Cardiac muscle cell (in vitro differentiated cells and primary cell): ENCODE measurements at regions not wholly inside any gene's neighbourhood (a gene's known extent, or its start where the extent isn't known, plus 50 kb on each side); places are given as distances from the start of the nearest gene placed in this dataset.

ENCODE experiments used
- DNase-seq, 2 donors: peaks; one replicate each; pipeline versions ENCODE4 v3.0.0 to v3.0.0-alpha.2; 2010 to 2017; ENCODE audit warnings: low read depth in 1 of 2, low spot score in 1 of 2
- H3K27ac ChIP-seq: fragments of 200-600 bp; sonication (generic); 2 replicates; pipeline ENCODE4 v1.5.1; 2016
- H3K27me3 ChIP-seq: fragments of 200-600 bp; sonication (generic); 2 replicates; pipeline ENCODE4 v1.6.0; 2016; ENCODE audit warnings: control low read depth
- H3K36me3 ChIP-seq: fragments of 200-600 bp; sonication (generic); 2 replicates; pipeline ENCODE4 v1.5.1; 2016; ENCODE audit warnings: control low read depth
- H3K4me1 ChIP-seq: fragments of 200-600 bp; sonication (generic); 2 replicates; pipeline ENCODE4 v1.8.1; 2017; ENCODE audit warnings: low read depth, mild to moderate bottlenecking, mixed run types
- H3K4me3 ChIP-seq: fragments of 200-600 bp; sonication (generic); 2 replicates; pipeline ENCODE4 v1.5.1; 2016; ENCODE audit warnings: mild to moderate bottlenecking
- H3K9me3 ChIP-seq: fragments of 200-600 bp; sonication (generic); 2 replicates; pipeline ENCODE4 v1.5.1; 2017; ENCODE audit warnings: low read depth, mild to moderate bottlenecking, control low read depth
- CTCF ChIP-seq: IDR thresholded peaks from 2 replicates; pipeline ENCODE4 v1.5.1; 2012; ENCODE audit warnings: low read depth, mild to moderate bottlenecking, low read length

- no peak overlapping the region for H3K27ac ChIP-seq
- H3K4me3 ChIP-seq = no peak overlapping the region
- H3K36me3 ChIP-seq = no peaks in the 10 kb centered on the region
- no peaks in the 10 kb centered on the region for H3K27me3 ChIP-seq
- no peak for DNase-seq
- no peaks in the 10 kb centered on the region for H3K4me1 ChIP-seq
- H3K9me3 ChIP-seq = no peaks in the 10 kb centered on the region
- TF ChIP-seq CTCF = no peak
These were observed 71.5 kb upstream of the PPP2R2D start for GRCh38 chr10:131829156-131829930.

DNA sequence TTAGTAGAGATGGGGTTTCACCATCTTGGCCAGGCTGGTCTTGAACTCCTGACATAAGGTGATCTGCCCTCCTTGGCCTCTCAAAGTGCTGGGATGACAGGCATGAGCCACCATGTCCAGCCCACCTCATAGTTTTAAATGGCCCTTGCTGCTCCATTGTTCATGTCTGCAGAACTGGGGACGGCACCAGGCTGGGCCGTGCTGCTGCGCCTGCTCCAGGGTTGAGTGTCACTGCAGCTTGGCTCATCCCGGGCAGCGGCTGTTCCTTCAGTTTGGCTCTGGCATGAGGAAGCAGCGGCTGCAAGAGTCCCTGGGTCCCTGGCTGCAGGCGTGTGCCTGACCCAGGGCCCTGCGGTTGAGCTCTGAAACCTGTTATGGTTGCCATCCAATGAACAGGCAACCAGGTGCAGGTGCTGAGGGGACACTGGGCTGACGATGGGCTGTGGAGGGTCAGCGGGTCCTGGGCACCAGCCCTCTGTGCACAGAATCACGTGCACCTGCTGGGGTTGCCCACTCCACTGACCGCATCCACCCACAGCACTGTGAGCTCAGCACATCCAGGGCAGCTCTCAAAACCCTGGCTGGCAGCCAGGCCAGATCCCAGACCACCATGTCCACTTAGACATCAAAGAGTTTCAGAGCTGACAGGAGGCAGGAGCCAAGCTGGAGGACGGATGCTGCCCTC lies 70.2 kb upstream of the PPP2R2D start:
- peak in 1 of 2 donors; percentile 67 for DNase-seq
- Histone ChIP-seq H3K9me3 (no peaks in the 10 kb centered on the region), H3K4me3 (no peak overlapping the region), H3K4me1 (no peaks in the 10 kb centered on the region), H3K27ac (no peak overlapping the region), H3K36me3 (no peaks in the 10 kb centered on the region), H3K27me3 (no peaks in the 10 kb centered on the region)
- no peak for TF ChIP-seq CTCF

GRCh38 chr10:131831561-131831960 lies 69.2 kb upstream of the PPP2R2D start:
- Histone ChIP-seq H3K27me3 (no peaks in the 10 kb centered on the region), H3K4me1 (no peaks in the 10 kb centered on the region), H3K4me3 (no peak overlapping the region), H3K9me3 (no peaks in the 10 kb centered on the region), H3K36me3 (no peaks in the 10 kb centered on the region), H3K27ac (no peak overlapping the region)
- no peak for DNase-seq
- no peak for TF ChIP-seq CTCF

DNA sequence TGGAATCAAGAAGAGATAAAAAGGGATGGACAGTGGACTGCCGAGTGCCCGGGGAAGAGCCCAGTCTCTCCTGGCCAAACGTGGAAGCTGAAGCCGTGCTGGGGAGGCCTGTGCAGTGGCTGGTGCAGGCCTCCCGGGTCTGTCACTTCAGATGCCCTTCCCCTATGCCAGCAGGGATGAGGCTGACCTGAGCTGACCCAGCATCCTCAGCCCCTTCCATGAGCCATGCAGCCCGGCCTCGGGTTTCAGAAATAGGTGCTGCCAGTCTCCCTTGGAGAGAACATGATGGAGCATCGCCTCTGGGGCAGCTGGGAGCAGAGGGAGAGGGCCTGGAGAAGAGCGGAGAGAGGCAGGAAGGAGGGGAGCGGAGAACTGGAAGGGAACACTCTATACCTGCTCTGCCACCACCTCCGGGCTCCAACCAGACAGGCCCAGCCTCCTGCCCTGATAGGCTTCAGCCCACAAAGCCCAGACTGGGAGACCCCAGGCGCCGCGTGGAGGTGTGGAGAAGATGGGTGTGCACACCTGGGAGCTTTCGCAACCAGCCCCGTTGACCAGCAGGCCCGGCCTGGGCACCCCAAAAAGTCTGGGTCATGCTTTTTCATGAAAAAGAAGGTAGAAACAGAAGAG lies 68.6 kb upstream of the PPP2R2D start:
- Histone ChIP-seq H3K36me3 (no peaks in the 10 kb centered on the region), H3K4me1 (no peaks in the 10 kb centered on the region), H3K9me3 (no peaks in the 10 kb centered on the region), H3K27ac (no peak overlapping the region), H3K4me3 (no peak overlapping the region), H3K27me3 (no peaks in the 10 kb centered on the region)
- DNase-seq = no peak
- no peak for TF ChIP-seq CTCF

- TF ChIP-seq CTCF = no peak
- DNase-seq = no peak
- H3K9me3 ChIP-seq = no peaks in the 10 kb centered on the region
- H3K36me3 ChIP-seq = no peaks in the 10 kb centered on the region
- no peaks in the 10 kb centered on the region for H3K4me1 ChIP-seq
- no peak overlapping the region for H3K27ac ChIP-seq
- H3K4me3 ChIP-seq = no peak overlapping the region
- no peaks in the 10 kb centered on the region for H3K27me3 ChIP-seq
These were observed 67.8 kb upstream of the PPP2R2D start for GRCh38 chr10:131833013-131833412.
